Endothelial cell of umbilical vein (primary cell): ENCODE measurements at regions not wholly inside any gene's neighbourhood (a gene's known extent, or its start where the extent isn't known, plus 50 kb on each side); places are given as distances from the start of the nearest gene placed in this dataset.

ENCODE experiments used
- BruUV-seq: library from RNA; stranded (reverse); fragments of 400-500 nt; replicated peaks from 2 replicates; lab custom pipeline; 2021; lab: Mats Ljungman, UMichigan
- CTCF ChIA-PET: fragments of 300-600, 350-600 bp; sonication (Branson Sonifier 250); formaldehyde crosslinking; loops from one replicate; lab custom pipeline; 2021; ENCODE audit warnings: antibody characterized with exemption, inconsistent platforms; lab: Charles Lee
- POLR2A ChIA-PET: fragments of 300-600, 350-600 bp; sonication (Branson Sonifier 250); formaldehyde crosslinking; loops from one replicate; lab custom pipeline; 2021; ENCODE audit warnings: antibody characterized with exemption, inconsistent platforms; lab: Charles Lee
- DNase-seq: peaks from one replicate; pipeline ENCODE4 v3.0.0-alpha.2; 2011; ENCODE audit warnings: low read depth, low spot score
- FAIRE-seq: peaks from 2 replicates; lab custom pipeline; 2011; peaks lifted over from hg19 to GRCh38; lab: Jason Lieb, UNC
- H2AFZ ChIP-seq: 2 replicates; pipeline ENCODE4 v1.6.0; 2012; ENCODE audit warnings: low read depth, low read length, control low read depth, inconsistent platforms
- H3K27ac ChIP-seq: 2 replicates; pipeline ENCODE4 v1.5.1; 2011; ENCODE audit warnings: low read depth, mild to moderate bottlenecking, control low read depth, low read length, moderate library complexity; ENCODE audit not compliant: insufficient read depth
- H3K27me3 ChIP-seq, 2 experiments: 2 replicates each; pipeline versions ENCODE4 v1.6.0 to v1.6.1; 2011; ENCODE audit warnings: low read length in 2 of 2, mixed read lengths in 1 of 2; ENCODE audit not compliant: control insufficient read depth in 2 of 2, insufficient read depth in 2 of 2
- H3K36me3 ChIP-seq, 2 experiments: 2 replicates in 1 of 2; 3 replicates in 1 of 2; pipeline ENCODE4 v1.5.1; 2011; ENCODE audit warnings: low read length in 2 of 2, mild to moderate bottlenecking in 1 of 2, moderate library complexity in 1 of 2; ENCODE audit not compliant: control insufficient read depth in 2 of 2, insufficient read depth in 2 of 2; ENCODE audit errors: extremely low read depth in 1 of 2
- H3K4me1 ChIP-seq: 3 replicates; pipeline ENCODE4 v1.5.1; 2011; ENCODE audit warnings: mild to moderate bottlenecking, low read length; ENCODE audit not compliant: control insufficient read depth, insufficient read depth; ENCODE audit errors: extremely low read depth
- H3K4me2 ChIP-seq: 2 replicates; pipeline ENCODE4 v1.6.1; 2011; ENCODE audit warnings: low read length, control low read depth, mixed read lengths; ENCODE audit not compliant: insufficient read depth
- H3K4me3 ChIP-seq, 3 experiments: fragments of 200-600 bp in 1 of 3; sonication (generic), shearing (Covaris generic) in 1 of 3; replicated peaks in 1 of 3; 2 replicates each; pipeline ENCODE4 v1.5.1; 2011 to 2016; ENCODE audit warnings: control low read depth in 3 of 3, low read length in 3 of 3, mild to moderate bottlenecking in 2 of 3, inconsistent platforms in 1 of 3, low read depth in 1 of 3, moderate library complexity in 1 of 3; ENCODE audit not compliant: insufficient read depth in 1 of 3
- H3K79me2 ChIP-seq: 2 replicates; pipeline ENCODE4 v1.6.0; 2012; ENCODE audit warnings: low read length, inconsistent platforms; ENCODE audit not compliant: control insufficient read depth, insufficient read depth
- H3K9ac ChIP-seq: replicated peaks from 2 replicates; pipeline ENCODE3; 2011; ENCODE audit warnings: low read length, control low read depth; ENCODE audit not compliant: insufficient read depth; ENCODE audit errors: extremely low read depth
- H3K9me1 ChIP-seq: replicated peaks from 3 replicates; pipeline ENCODE4 v1.6.0; 2011; ENCODE audit warnings: mild to moderate bottlenecking, low read length; ENCODE audit not compliant: control insufficient read depth, insufficient read depth; ENCODE audit errors: extremely low read depth
- H3K9me3 ChIP-seq: replicated peaks from 2 replicates; pipeline ENCODE4 v1.5.1; 2012; ENCODE audit warnings: low read length, inconsistent platforms; ENCODE audit not compliant: control insufficient read depth, insufficient read depth
- H4K20me1 ChIP-seq: replicated peaks from 2 replicates; pipeline ENCODE3; 2011; ENCODE audit warnings: mild to moderate bottlenecking, low read length; ENCODE audit not compliant: control insufficient read depth, insufficient read depth; ENCODE audit errors: extremely low read depth
- CTCF ChIP-seq, 2 donors: IDR thresholded peaks; 1 replicate in 1 of 2; 2 replicates in 1 of 2; pipeline ENCODE4 v1.5.1; 2011; ENCODE audit warnings: low read length in 2 of 2, mild to moderate bottlenecking in 2 of 2, moderate library complexity in 2 of 2, control low read depth in 1 of 2, inconsistent platforms in 1 of 2, low read depth in 1 of 2; ENCODE audit not compliant: insufficient read depth in 1 of 2; ENCODE audit errors: extremely low read depth in 1 of 2
- EZH2 ChIP-seq: IDR thresholded peaks from 2 replicates; pipeline ENCODE4 v1.6.1; 2012; ENCODE audit warnings: borderline replicate concordance, low read depth, mild to moderate bottlenecking, moderate library complexity, low read length, inconsistent platforms; ENCODE audit not compliant: severe bottlenecking
- FOS ChIP-seq: IDR thresholded peaks from 2 replicates; pipeline ENCODE4 v1.6.1; 2011; ENCODE audit warnings: mild to moderate bottlenecking, low read length, moderate library complexity, borderline replicate concordance; ENCODE audit not compliant: insufficient read depth
- GATA2 ChIP-seq: IDR thresholded peaks from 2 replicates; pipeline ENCODE4 v1.7.0; 2011; ENCODE audit warnings: low read depth, mild to moderate bottlenecking, moderate library complexity, mixed read lengths, low read length; ENCODE audit not compliant: insufficient read length, insufficient read depth
- JUN ChIP-seq: IDR thresholded peaks from 2 replicates; pipeline ENCODE4 v1.6.1; 2011; ENCODE audit warnings: borderline replicate concordance, low read depth; ENCODE audit not compliant: insufficient read length, insufficient read depth
- MAX ChIP-seq: IDR thresholded peaks from 2 replicates; pipeline ENCODE4 v1.6.1; 2011; ENCODE audit not compliant: insufficient read depth, insufficient read length
- MYC ChIP-seq: IDR thresholded peaks from one replicate; pipeline ENCODE4 v1.6.1; 2011; ENCODE audit warnings: mild to moderate bottlenecking, low read depth, low read length
- POLR2A ChIP-seq: IDR thresholded peaks from 2 replicates; pipeline ENCODE4 v1.6.1; 2012; ENCODE audit warnings: low read depth, mild to moderate bottlenecking, control low read depth, low read length
- POLR2AphosphoS5 ChIP-seq: IDR thresholded peaks from 2 replicates; pipeline ENCODE4 v1.6.1; 2012; ENCODE audit warnings: low read depth, mild to moderate bottlenecking, control low read depth, low read length, moderate library complexity; ENCODE audit not compliant: insufficient read depth
- dilution Hi-C: fragments of 300-500 bp; cut with MboI; formaldehyde crosslinking; loops from one replicate; pipeline ENCODE4 v1.15.0; 2019; ENCODE audit warnings: low sequenced_read_pairs; ENCODE audit not compliant: extremely low pct_ligation_motif_present
- intact Hi-C: fragments of 100-400 bp; cut with micrococcal nuclease; formaldehyde crosslinking; loops from one replicate; pipeline ENCODE4 v1.10.0; 2022

- no peak overlapping the region for H3K4me2 ChIP-seq
- no peak overlapping the region for H3K4me3 ChIP-seq
- peaks cover 9% of the 10 kb centered on the region for H3K4me1 ChIP-seq
- DNase-seq = no peak
- H3K27me3 ChIP-seq = no peaks in the 10 kb centered on the region
- H3K9me3 ChIP-seq = no peaks in the 10 kb centered on the region
- no TSS peak for BruUV-seq
- no peaks in the 10 kb centered on the region for H4K20me1 ChIP-seq
- ChIA-PET POLR2A (no interaction called here), CTCF (interaction anchor here (0.6 kb wide), 1 partner anchor 79 kb away, joined by 3 read pairs; no protein-coding TSS in a partner anchor)
- no peaks in the 10 kb centered on the region for H3K36me3 ChIP-seq
- H3K9me1 ChIP-seq = no peaks in the 10 kb centered on the region
- H3K27ac ChIP-seq = no peak overlapping the region
- H3K79me2 ChIP-seq = no peaks in the 10 kb centered on the region
- H3K9ac ChIP-seq = no peak overlapping the region
- intact Hi-C loops = no loop called here
- no peak overlapping the region for H2AFZ ChIP-seq
- dilution Hi-C loops = no loop called here
- no peak for FAIRE-seq
- no peak for TF ChIP-seq POLR2A
- no peak for TF ChIP-seq MYC
- no peak for TF ChIP-seq MAX
- TF ChIP-seq JUN = no peak
- TF ChIP-seq GATA2 = no peak
- TF ChIP-seq CTCF (IDR thresholded peaks at IDR 0.05; ENCODE audit: extremely low read depth in 1 of 2, insufficient read depth in 1 of 2, low read depth in 1 of 2, low read length in 2 of 2) = no peak
- TF ChIP-seq FOS = no peak
- TF ChIP-seq EZH2 = no peak
- TF ChIP-seq POLR2AphosphoS5 = no peak
Measured at GRCh38 chr11:69957849-69958248, 120.3 kb upstream of the ANO1 start.
